Suprapubic skin (tissue), 4 donors: ENCODE measurements at regions not wholly inside any gene's neighbourhood (a gene's known extent, or its start where the extent isn't known, plus 50 kb on each side); places are given as distances from the start of the nearest gene placed in this dataset.

ENCODE experiments used
- DNase-seq, 2 donors: peaks; one replicate each; pipeline ENCODE4 v3.0.0-alpha.2; 2019; ENCODE audit warnings: low spot score in 2 of 2
- H3K27ac ChIP-seq: fragments of 200-600 bp; sonication (generic); one replicate; pipeline ENCODE4 v1.5.1; 2019
- H3K27me3 ChIP-seq: fragments of 200-600 bp; sonication (generic); one replicate; pipeline ENCODE4 v1.5.1; 2019
- H3K36me3 ChIP-seq: fragments of 200-600 bp; sonication (generic); one replicate; pipeline ENCODE4 v1.5.1; 2019
- H3K4me1 ChIP-seq: fragments of 200-600 bp; sonication (generic); one replicate; pipeline ENCODE4 v1.5.1; 2019
- H3K4me3 ChIP-seq: fragments of 200-600 bp; sonication (generic); one replicate; pipeline ENCODE4 v1.5.1; 2019; ENCODE audit warnings: mild to moderate bottlenecking
- H3K9me3 ChIP-seq: fragments of 200-600 bp; sonication (generic); one replicate; pipeline ENCODE4 v1.5.1; 2019
- CTCF ChIP-seq, 2 donors: fragments of 200-600 bp in 1 of 2; fragments of 450-650 bp in 1 of 2; sonication (generic) in 1 of 2; IDR thresholded peaks; one replicate each; pipeline ENCODE4 v1.5.1; 2016 to 2019; ENCODE audit warnings: antibody characterized with exemption in 2 of 2, mild to moderate bottlenecking in 1 of 2, moderate library complexity in 1 of 2
- EP300 ChIP-seq: sonication (generic); formaldehyde crosslinking; IDR thresholded peaks from one replicate; pipeline ENCODE4 v1.6.1; 2017; ENCODE audit warnings: antibody characterized with exemption
- POLR2A ChIP-seq, 2 donors: fragments of 450-650 bp; IDR thresholded peaks; one replicate each; pipeline ENCODE4 v1.6.1; 2017; ENCODE audit warnings: antibody characterized with exemption in 2 of 2, mild to moderate bottlenecking in 2 of 2, moderate library complexity in 2 of 2
- POLR2AphosphoS5 ChIP-seq, 3 donors: sonication (generic); formaldehyde crosslinking; IDR thresholded peaks; one replicate each; pipeline ENCODE4 v1.6.1; 2017; ENCODE audit warnings: antibody characterized with exemption in 3 of 3
- WGBS: methylation state at CpG from one replicate; pipeline ENCODE4 v1.1.5; 2018; 5-methylcytosine and 5-hydroxymethylcytosine counted together

DNA sequence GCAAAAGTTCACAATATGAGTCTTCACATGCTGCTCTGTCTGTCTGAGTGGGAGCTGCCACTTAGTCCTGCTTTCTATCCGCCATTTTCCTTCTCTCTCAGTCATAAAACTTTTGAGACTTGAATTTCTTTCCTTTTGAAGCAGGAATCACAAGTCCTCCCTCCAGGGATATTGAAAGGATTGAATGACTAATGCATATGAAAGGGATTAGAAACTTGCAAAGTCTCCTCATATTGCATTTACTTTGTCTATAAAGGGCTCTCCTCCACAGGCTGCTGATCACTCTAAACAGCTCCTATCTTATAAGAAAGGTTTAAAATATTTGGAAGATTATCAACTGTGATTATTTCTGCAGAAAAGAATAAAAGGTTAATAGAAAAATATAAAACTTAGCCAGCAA is 879.1 kb downstream of the ARAP2 start:
- Histone ChIP-seq H3K27ac (no peak overlapping the region), H3K4me3 (no peak overlapping the region), H3K27me3 (no peaks in the 10 kb centered on the region), H3K36me3 (no peaks in the 10 kb centered on the region), H3K9me3 (peaks cover 2% of the 10 kb centered on the region), H3K4me1 (no peaks in the 10 kb centered on the region)
- no peak for TF ChIP-seq EP300
- TF ChIP-seq CTCF (IDR thresholded peaks at IDR 0.05) = no peak
- no peak for TF ChIP-seq POLR2A (IDR thresholded peaks at IDR 0.05)
- no peak for TF ChIP-seq POLR2AphosphoS5 (IDR thresholded peaks at IDR 0.05)
- WGBS = 60% methylated on average over 1 of the region's 1 CpG
- no peak for DNase-seq

DNA sequence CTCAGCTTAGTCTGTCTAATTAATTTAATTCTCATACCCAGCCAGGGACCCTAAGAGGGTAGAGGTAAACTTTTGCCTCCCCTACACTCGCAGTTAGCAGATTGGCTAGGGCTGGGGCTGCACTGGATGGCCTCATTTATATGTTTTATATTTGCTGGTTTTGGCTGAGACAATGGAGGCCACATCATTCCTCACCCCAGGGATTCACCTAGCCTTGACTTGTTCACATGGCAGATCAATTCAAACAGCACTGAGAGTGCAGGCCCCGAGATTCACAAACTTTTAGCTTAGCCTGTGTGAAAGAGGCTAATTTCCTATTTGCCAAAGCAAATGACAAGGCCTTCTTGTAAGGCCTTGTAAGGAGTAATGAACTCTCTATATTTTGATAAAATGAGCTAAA is 844.4 kb downstream of the ARAP2 start:
- no peaks in the 10 kb centered on the region for H3K4me1 ChIP-seq
- no peak overlapping the region for H3K4me3 ChIP-seq
- no peaks in the 10 kb centered on the region for H3K9me3 ChIP-seq
- H3K27ac ChIP-seq = no peak overlapping the region
- no peaks in the 10 kb centered on the region for H3K36me3 ChIP-seq
- TF ChIP-seq CTCF (IDR thresholded peaks at IDR 0.05) (no peak), EP300 (no peak), POLR2AphosphoS5 (IDR thresholded peaks at IDR 0.05) (no peak), POLR2A (IDR thresholded peaks at IDR 0.05) (no peak)
- 71% methylated on average over 2 of the region's 2 CpGs for WGBS
- H3K27me3 ChIP-seq = no peaks in the 10 kb centered on the region
- no peak for DNase-seq

- 67% methylated on average over 1 of the region's 1 CpG for WGBS
- TF ChIP-seq EP300 (no peak), CTCF (IDR thresholded peaks at IDR 0.05) (no peak), POLR2AphosphoS5 (IDR thresholded peaks at IDR 0.05) (no peak), POLR2A (IDR thresholded peaks at IDR 0.05) (no peak)
These were observed 821.2 kb downstream of the ARAP2 start for GRCh38 chr4:35423104-35423503.

DNA sequence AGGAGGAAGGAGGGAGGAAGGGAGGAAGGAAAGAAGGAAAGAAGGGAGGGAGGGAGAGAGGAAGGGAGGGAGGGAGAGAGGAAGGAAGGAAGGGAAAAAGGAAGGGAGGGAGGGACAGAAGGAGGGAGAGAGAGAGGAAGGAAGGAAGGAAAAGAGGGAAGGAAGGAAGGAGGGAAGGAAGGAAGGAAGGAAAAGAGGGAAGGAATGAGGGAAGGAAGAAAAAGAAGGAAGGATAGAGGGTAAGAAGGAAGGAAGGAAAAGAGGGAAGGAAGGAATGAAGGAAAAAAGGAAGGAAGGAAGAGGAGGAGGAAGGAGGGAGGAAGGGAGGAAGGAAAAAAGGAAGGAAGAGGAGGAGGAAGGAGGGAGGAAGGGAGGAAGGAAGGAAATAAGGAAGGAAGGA is 796.8 kb downstream of the ARAP2 start:
- TF ChIP-seq POLR2A (IDR thresholded peaks at IDR 0.05) (no peak), POLR2AphosphoS5 (IDR thresholded peaks at IDR 0.05) (no peak), CTCF (IDR thresholded peaks at IDR 0.05) (no peak), EP300 (no peak)
- Histone ChIP-seq H3K4me1 (no peaks in the 10 kb centered on the region), H3K27ac (no peak overlapping the region), H3K9me3 (peaks cover 8% of the 10 kb centered on the region), H3K27me3 (no peaks in the 10 kb centered on the region), H3K36me3 (no peaks in the 10 kb centered on the region), H3K4me3 (no peak overlapping the region)
- no peak for DNase-seq

More at GRCh38 chr4:35423104-35423503, 821.2 kb downstream of the ARAP2 start:
- H3K27me3 ChIP-seq = no peaks in the 10 kb centered on the region
- no peak for DNase-seq
- H3K36me3 ChIP-seq = no peaks in the 10 kb centered on the region
- H3K9me3 ChIP-seq = peaks cover 3% of the 10 kb centered on the region
- no peak overlapping the region for H3K27ac ChIP-seq
- H3K4me1 ChIP-seq = no peaks in the 10 kb centered on the region
- no peak overlapping the region for H3K4me3 ChIP-seq

GRCh38 chr4:35459045-35459444 is 785.3 kb downstream of the ARAP2 start:
- no peak for DNase-seq
- Histone ChIP-seq H3K4me3 (no peak overlapping the region), H3K36me3 (no peaks in the 10 kb centered on the region), H3K4me1 (no peaks in the 10 kb centered on the region), H3K27ac (no peak overlapping the region), H3K27me3 (no peaks in the 10 kb centered on the region), H3K9me3 (peaks cover 9% of the 10 kb centered on the region)
- no peak for TF ChIP-seq EP300
- no peak for TF ChIP-seq POLR2A (IDR thresholded peaks at IDR 0.05)
- no peak for TF ChIP-seq POLR2AphosphoS5 (IDR thresholded peaks at IDR 0.05)
- no peak for TF ChIP-seq CTCF (IDR thresholded peaks at IDR 0.05)
